HG03558 (cell line): ENCODE measurements at regions not wholly inside any gene's neighbourhood (a gene's known extent, or its start where the extent isn't known, plus 50 kb on each side); places are given as distances from the start of the nearest gene placed in this dataset.
"Not testable (repeated sequence)": the region's sequence is repeated elsewhere in the genome, so short reads cannot be mapped to it uniquely, and the experiment has no call there.

Experiments used
- ATAC-seq: cut with Tn5 transposase; IDR thresholded peaks from one replicate; pipeline ENCODE4 v1.9.1; 2021; ENCODE audit warnings: moderate number of reproducible peaks; ENCODE audit not compliant: unreplicated experiment; ENCODE audit errors: extremely low read depth

DNA sequence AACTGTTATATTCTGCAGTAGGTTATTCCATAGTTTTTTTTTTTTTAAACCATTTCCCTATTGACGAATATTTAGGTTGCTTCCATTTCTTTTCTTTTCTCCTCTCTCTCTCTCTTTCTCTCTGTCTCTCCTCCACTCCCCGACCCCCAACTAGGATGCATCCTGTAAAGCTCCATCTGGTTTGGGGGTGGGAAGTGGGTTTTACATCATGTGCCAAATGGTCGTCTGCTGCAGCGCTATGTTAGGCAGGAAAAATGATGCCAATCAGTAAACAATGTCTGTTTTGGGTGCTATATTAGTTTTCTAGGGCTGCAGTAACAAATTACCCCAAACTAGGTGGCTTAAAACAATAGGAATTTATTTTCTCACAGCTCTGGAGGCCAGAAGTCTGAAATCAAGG is 465.0 kb downstream of the AACS start:
- ATAC-seq: no peak

DNA sequence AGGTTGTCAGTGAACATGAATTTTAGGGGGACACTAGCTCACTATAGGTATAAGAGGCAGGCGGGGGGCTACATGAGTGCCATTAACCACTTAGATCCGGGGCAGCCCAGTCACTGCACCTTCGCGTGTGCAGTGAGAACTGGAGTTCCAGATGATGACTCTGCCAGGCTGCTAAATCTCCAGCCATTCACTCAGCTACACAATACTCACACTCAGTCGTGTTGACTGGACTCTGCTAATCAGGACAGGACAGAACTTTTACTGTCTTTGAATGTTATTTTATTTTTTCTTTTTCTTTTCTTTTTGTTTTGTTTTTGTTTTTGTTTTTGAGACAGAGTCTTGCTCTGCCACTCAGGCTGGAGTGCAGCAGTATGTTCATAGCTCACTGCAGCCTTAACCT is 465.6 kb downstream of the AACS start:
- no peak for ATAC-seq

DNA sequence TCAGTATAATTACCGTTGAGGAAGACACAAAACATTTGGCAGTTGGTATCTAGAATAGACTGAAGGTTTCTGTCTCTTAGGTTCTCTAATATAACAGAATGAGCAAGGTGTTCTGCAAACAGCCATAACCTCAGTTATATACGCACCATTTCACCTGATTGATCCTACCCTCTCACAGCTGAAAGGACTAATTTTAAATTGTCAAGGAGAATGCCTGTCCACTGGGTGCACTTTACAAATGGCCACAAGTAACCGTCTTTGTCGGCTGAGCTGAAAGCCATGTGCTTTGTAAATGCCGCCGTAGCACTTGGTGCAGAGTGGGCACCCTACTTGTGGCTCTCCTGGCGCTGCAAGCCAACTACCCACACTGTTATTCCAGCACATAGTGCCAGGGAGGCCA is 466.3 kb downstream of the AACS start:
- ATAC-seq: no peak

DNA sequence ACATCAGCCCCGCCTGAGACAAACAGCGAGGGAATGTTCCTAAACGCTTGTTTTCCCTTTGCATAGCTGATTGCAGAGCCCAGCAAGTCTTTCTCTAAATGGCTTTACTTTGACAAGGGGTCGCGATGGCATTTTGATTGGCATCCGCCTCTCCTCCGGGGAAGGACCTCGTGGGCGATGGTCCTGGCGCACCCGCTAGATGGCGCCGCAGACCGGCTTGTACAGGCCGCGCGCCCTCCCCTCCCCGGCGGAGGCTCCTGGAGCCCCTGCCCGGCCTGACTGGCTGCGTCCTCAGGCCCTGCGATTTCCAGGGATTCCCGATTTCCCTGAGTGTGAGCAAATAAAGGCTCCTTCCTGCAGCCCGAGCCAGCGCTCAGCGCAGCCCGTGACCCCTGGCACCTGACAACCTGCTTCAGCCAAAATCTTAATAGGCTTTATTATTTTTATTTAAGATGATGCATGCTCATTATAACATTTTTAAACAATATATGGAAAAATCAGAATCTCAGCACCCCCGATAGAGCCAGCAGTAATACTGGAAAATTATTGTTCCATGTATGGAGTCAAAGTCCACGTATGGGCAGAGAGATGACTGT is 468.3 kb downstream of the AACS start:
- no peak for ATAC-seq

DNA sequence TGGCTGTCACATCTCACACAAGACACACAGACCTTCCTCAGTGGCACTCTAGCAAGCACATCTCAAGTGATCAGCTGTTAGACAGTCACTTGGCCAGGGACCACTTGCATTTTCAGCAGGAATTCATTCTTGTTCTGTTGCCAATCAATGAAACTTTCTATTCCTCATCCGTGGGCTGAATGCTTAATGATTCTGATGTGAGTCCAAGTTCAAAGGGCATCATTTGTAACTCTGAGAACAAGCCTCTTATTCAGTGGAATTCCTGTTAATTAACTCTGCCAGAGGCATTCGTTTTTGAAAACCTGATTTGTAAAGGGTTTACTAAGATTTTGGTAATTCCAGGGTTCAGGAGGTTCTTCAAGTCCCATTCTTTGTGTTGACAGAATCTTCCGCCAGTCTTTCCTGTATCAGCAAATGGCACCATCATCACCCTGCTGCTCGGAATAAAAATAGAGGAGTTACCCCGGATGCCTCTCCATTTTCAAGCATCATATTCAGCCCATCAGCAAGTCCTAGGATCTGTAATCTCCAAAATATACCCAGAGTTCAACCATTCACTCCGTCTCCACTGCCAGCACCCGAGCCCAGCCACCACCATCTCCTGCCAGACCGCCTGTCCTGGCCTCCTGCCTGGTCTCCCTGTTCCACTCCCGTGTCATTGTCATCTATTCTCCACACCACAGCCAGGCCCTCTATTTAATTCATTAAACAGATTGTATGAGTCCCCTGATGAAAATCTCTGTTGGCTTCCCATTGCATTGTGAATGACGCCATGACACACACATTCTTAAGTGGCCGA is 473.4 kb downstream of the AACS start:
- no peak for ATAC-seq

GRCh38 chr12:125540580-125541204 is 475.5 kb downstream of the AACS start:
- ATAC-seq: no peak

- no peak for ATAC-seq
These were observed 479.7 kb downstream of the AACS start for GRCh38 chr12:125544960-125545359.

GRCh38 chr12:125549171-125549570 is 483.9 kb downstream of the AACS start:
- ATAC-seq: no peak

DNA sequence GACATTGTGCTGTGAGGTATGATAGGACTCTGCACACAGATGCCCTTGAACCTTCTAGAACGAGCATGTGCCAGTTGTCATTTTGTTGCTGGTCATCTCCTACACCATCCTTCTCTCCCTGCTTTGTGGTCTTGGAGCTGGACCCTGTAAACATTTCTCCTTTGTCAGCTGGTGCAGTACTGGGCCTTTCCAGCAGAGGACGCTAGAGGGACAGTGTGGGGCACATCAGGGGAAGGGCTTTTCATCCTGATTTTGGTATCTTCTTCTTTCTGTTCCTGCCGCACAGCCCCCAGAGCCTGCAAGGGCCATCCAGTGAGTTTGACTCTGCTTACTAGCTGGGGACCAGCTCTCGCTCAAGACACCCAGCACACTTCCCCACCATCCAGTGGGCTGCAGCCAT is 484.6 kb downstream of the AACS start:
- ATAC-seq: no peak

DNA sequence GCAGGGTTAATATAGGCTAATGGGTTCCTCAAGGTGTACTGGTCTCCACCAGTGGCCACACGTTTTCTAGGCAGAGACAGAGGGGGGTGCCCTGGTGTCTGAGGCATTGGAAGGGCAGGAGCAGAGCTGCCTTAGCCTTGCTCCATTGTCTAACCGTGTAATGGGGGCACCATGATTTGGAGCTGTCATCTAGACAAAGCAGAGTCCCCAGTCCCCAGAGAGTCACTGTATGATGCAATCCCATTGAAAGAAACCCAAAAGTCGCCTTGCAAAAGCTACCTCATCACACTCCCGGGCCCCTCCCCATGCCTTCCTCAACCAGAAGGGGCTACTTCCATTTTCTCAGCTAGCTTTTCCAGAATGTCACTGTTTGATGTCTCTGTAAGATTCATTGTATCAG is 487.1 kb downstream of the AACS start:
- no peak for ATAC-seq

GRCh38 chr12:125561008-125561407 is 495.8 kb downstream of the AACS start:
- ATAC-seq: not testable (repeated sequence)

- ATAC-seq: no peak
These were observed 499.5 kb downstream of the AACS start for GRCh38 chr12:125564753-125565152.

- ATAC-seq: no peak
These were observed 502.3 kb downstream of the AACS start for GRCh38 chr12:125567581-125567980.

GRCh38 chr12:125568306-125568705 is 503.1 kb downstream of the AACS start:
- no peak for ATAC-seq

GRCh38 chr12:125573271-125573670 is 508.0 kb downstream of the AACS start:
- no peak for ATAC-seq

GRCh38 chr12:125577334-125577733 is 512.1 kb downstream of the AACS start:
- no peak for ATAC-seq

- ATAC-seq: no peak
These were observed 514.7 kb downstream of the AACS start for GRCh38 chr12:125579916-125580315.

- ATAC-seq: no peak
These were observed 517.8 kb downstream of the AACS start for GRCh38 chr12:125583071-125583470.

DNA sequence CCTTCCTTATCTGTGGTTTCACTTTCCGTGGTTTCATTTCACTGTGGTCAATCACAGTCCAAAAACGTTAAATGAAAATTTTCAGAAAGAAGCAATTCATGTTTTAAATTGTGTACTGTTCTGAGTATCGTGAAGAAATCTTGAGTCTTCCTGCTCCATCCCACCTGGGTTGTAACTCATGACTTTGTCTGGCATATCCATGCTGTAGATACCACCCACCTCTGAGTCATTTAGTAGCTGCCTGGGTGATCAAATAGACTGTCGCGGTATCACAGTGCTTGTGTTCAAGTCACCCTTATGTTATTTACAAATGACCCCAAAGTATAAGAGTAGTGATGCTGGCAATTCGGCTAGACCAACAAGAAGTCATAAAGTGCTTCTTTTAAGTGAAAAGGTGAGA is 521.2 kb downstream of the AACS start:
- ATAC-seq: no peak

- ATAC-seq: no peak
These were observed 528.0 kb downstream of the AACS start for GRCh38 chr12:125593269-125593668.

GRCh38 chr12:125604976-125605375 is 539.7 kb downstream of the AACS start:
- no peak for ATAC-seq

GRCh38 chr12:125606312-125606711 is 541.1 kb downstream of the AACS start:
- no peak for ATAC-seq
